ENCODE measurements at regions not wholly inside any gene's neighbourhood (a gene's known extent, or its start where the extent isn't known, plus 50 kb on each side); places are given as distances from the start of the nearest gene placed in this dataset.

DNA sequence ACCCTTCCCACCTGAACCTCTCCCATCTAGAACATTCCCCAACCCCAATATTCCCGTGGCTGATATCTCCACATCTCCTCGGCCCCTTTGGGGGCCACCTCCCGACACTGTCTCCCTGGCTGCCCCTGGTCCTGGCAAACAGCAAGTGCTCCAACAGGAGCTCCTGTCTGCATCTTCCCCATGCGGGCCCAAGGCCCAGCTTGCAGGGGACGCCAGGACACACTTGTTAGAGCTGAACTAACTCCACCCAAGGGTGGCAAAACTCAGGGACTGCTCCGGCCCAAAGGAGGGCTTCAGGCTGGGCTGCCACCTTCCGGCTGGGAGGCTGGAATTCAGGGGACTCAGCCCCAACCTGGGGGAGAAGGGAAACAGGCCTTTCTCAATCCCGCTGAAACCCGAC lies 106.6 kb downstream of the NCOR2 start:
- FAIRE-seq, result no peak

DNA sequence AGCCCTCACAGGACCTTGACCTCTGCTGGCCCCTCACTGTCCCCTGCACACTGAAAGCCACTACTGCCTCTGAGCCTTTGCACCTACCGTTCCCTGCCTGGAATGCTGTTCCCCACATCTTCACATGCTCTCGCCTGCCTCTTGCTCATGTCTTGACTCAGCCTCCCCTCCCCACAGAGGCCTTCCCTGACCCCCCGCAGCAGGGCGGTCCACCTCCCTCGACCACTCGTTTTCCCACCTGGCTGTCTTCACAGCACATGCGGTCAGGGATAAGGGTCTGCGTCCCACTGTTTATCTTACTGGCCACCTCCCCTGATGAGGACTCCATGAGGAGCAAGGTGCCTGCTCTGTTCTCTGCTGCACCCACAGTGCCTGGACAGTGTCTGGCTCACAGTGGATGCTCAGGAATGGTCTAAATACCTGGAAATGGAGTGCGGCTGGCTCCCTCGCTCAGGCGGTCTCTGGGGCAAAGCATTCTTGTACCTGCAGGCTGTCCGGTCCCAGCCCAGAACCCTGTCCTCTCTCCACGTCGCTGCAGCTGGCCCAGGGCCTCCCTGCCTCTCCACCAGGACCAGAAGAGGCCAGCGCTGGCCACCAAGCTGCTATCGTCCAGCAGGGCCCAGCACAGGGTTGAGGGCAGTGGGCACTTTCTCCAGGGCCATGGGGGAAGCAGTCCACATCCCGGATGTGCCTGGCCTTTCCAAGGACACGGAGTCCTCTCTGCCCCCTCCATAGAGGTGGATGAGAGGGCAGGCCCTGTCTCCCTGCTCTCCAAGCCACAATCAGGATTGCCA lies 107.4 kb downstream of the NCOR2 start:
- no peak for FAIRE-seq
- DNase-seq (ENCODE audit: insufficient read length, low spot score), result no peak

More for the DNA sequence above, 106.6 kb downstream of the NCOR2 start:
- DNase-seq (ENCODE audit: insufficient read length, low spot score), result no peak

DNA sequence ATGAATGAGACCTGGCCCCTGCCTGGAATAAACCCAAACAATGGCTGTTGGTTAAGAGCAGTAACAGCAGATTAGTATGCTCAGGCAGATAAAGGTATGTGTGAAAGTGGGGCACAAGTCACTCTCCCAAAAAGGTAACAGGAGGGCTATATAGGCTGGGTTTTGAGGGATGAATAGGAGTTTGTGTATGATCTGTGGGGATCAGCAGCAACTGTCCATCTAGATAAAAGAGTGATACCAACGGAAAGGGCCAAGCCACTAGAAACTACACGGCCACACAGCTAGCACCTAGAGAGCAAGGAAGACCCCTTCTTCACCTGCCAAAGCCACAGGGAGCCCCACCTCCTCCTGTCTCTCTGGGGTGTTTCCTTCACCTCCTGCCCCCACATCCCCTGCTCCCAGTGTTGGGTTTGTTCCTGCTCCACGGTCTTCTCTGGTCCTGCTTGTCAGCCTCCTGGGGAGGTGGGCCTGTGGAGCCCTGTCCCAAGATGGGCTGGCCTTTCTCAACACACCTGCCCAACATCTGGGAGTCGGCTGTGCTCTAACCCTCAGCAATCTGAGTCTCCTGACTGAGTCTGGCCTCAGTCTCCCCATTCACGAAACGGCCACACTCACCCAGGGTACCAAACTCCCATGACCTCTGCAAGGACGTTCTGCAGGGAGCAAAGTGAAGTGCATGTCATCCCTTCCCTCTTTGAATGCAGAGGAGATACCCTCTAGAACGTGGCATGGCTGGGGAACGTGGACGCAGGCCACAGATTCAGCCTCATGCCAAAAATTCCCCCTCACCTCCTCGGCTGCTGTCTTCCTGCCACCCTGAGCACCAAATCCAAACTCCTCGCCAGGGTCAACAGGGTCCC lies 108.2 kb downstream of the NCOR2 start:
- FAIRE-seq (no peak), DNase-seq (ENCODE audit: insufficient read length, low spot score) (no peak)

DNA sequence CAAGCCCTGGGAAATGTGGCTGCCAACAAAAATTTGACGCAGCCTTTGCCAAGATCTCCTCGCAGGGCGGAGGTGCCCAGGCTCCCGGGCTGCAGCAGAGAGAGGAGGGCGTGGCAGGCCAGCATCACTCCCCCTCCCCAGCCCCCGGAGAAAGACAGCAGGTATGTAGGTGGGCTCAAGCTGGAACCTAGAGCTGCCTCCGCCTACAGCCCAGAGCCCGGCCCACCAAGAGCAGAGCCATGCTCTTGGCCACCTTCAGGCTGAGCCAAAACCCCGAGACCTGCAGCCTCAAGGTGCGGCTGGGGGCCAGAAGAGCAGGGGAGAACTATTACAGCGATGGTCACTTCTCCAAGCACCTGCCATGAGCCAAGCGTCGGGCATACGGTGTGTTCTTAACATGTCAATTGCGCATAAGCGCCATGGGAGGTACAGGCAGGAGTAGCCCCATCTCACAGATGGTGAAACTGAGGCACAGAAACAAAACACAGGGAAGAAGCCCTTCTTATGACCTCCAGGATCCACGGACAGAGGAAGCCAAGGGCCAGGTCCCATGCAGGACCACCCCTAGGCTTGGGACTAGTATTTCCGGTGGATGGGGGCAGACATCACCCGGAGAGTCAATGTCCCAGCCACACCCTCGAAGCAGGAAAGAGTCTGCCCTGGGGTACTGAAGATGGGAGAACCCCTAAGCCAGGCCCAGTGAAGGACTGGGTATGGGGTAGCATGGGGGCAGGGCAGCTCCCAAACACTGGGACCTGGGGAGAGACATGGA lies 109.0 kb downstream of the NCOR2 start:
- FAIRE-seq (no peak), DNase-seq (ENCODE audit: insufficient read length, low spot score) (no peak)

DNA sequence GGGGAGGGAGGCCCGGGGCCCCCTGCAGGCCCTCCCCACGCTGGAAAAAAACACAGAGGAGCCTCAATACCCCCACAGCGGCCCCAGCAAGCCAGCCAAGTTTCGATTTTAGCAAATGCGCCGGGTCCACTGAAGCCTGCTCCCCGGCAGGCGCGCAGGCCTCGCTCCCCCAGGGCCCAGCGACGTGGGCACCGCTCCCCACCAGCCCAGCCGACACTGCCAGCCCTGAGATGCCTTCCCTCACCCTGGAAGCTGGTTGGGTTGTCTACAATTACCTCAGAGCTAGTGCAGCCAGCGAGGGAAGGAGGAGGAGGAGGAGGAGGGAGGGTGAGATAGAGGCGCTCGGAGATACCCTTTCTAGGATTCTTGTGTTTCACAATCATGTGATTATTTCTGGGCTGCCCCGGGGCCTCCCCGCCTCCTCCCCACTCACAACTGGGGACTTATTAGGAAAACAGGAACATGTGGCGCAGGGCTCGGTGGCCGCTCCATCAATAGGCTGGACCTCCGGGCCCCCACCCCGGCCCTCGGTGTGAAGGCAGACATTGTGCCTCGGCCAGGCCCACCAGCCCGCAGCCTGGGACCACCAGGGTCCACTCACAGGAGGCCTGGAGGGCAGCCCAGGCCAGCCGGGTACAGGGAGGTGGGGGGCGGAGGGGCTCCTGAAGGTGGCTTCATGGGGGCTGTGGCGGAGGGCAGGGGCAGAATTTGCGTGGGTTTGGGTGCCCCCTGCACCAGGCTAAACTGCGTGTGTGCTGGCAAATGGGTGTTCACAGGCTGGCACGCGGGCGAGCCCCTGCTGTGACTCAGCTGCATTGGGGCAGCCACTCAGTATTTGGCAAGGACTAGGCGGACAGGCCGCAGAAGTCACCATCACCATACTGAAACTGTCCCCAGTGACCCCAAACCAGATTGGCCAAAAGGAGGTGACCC lies 109.9 kb downstream of the NCOR2 start:
- DNase-seq (ENCODE audit: insufficient read length, low spot score) (peak; percentile 56), FAIRE-seq (peak; percentile 93)

DNA sequence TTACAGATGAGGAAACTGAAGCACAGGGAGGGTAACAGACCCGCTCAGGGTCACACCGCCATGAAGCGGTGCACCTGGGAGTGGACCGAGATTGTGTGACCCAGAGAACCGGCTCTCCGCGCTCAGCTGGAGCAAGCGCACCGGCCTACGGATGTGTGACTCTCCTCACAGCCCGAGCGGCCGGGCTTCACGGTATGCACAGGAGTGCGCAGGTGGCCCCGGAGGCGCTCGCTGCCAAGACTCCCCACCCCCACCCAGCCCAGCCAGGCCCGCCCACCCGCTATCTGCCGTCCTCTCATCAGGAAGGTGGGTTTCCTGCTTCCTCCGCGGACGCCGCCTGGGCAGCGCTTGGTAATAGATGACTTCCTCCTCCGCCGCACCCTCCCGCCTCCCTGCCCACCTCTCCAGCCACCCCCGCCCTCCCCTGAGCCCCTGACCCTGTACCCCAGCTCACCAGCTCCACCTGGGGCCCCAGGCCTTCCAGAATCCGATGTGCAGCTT lies 110.7 kb downstream of the NCOR2 start:
- DNase-seq (ENCODE audit: insufficient read length, low spot score) (peak; percentile 67), FAIRE-seq (no peak)

DNA sequence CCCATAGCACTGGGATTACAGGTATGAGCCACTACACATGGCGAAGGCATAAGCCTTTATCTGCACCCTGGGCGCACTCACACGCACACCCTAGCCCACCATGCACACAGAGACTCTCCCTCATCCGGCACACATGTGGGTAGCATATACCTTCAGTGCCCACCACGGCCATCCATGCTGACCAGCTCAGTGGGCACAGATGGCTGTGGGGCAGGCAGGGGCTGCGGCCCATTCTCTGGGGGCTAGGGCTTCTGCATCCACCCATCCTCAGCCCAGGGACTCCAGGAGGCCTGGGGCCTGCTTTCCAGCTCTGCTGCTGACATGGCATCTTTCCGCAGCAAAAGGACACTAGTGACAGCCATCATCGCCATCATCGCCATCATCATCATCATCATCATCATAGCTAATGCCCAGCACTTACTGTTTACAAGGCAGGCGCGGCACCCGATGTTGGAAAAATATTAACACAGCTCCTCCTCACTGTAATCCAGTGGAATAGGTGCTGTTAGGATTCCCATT lies 111.2 kb downstream of the NCOR2 start:
- DNase-seq (ENCODE audit: insufficient read length, low spot score), result no peak

DNA sequence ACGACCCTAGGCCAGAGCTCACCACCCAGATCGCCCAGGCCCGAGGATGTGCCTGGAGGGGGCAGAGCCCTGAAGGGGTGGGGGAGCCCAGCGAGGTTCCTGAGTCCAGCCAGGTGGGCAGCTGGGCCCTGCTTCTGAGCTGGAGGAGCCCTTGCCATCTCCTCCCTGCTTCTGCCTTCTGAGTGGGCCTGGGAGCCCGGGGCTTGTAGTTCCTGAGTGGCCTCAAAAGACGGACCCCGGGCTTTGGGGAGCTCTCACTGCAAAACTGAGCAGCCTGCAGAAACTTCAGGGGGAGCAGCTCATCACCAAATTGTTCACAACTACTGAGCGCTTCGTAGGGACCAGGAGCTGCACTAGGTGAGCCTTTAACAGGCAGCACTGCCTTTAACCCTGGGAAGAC lies 112.1 kb downstream of the NCOR2 start:
- FAIRE-seq, result no peak
- no peak for DNase-seq (ENCODE audit: insufficient read length, low spot score)

More for the DNA sequence above, 111.2 kb downstream of the NCOR2 start:
- no peak for FAIRE-seq

DNA sequence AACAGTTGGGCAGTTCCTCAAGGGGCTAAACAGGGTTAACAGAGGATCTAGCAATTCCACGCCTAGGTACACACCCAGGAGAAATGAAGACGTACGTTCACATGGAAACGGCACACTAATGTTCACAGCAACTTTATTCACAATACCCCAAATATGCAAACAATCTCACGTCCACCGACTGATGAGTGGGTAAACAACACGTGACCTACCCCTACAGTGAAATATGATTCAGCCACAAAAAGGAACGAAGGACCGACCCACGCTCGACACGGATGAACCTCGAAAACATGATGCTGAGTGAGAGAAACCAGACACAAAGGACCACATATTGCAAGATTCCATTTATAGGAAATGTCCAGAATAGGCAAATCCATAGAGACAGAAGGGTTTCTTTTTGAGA lies 112.7 kb downstream of the NCOR2 start:
- peak; percentile 81 for FAIRE-seq

DNA sequence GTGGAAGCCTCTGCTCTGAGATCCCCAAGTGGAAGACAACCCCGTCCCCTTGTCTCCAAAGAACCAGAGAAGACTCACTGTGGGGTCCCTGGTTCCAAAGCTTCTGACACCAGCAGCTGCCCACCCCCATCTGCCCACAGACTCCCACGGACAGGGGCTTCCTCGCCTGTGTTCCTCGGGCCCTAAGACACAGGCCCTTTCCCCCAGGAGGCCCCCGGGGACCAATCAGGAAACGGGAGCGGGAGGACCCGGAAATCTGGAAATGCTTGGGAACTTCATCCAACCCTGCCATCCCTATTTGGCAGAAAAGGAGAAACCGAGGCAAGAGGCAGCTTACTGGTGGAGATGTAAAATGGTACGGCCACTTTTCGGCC lies 113.1 kb downstream of the NCOR2 start:
- no peak for DNase-seq (ENCODE audit: insufficient read length, low spot score)
- FAIRE-seq, result no peak

More for the DNA sequence above, 112.7 kb downstream of the NCOR2 start:
- DNase-seq (ENCODE audit: insufficient read length, low spot score), result no peak

DNA sequence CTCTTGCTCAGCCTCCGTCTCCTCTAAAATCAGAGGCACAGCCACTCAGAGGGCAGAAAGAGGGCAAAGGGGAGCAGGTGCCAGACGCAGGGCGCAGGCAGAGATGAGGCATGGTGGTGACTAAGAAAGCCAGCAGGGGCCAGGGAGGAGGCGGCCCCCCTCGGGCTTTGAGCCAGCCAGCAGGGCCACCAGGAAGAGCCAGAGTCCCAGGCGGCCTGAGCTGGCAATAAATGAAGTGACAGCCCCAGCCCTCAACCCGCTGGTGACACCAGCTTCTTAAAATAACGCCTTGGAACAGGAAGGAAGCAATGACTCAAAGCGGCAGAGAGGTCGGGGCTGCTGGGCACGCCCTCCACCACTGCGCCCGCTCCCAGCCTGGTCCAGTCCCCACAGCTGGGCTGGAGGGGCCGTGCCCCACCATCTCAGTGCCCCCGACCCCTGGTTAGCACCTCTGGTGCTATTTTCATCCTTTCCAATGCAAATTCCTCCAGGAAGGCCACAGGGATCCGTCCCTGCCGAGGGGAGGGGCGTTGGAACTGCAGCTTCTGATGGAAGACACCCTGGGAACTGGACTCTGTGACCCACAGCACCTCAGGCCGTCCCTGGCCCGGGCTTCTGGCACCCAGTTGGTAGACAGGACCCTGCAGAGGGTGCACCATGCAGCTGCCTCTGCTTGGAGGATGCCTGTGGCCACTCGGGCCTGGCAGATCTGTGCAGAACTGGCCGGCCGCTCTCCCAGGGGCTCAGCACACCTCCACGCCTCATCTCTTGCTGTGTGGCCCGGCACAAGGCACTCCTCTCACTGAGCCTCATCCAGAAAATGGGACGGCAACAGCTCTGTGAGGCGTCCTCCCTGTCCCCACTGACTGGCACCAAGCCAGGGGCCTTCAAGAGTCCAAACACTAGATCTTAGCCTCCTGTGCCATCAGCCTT lies 113.7 kb downstream of the NCOR2 start:
- FAIRE-seq (peak; percentile 92), DNase-seq (ENCODE audit: insufficient read length, low spot score) (peak; percentile 95)

DNA sequence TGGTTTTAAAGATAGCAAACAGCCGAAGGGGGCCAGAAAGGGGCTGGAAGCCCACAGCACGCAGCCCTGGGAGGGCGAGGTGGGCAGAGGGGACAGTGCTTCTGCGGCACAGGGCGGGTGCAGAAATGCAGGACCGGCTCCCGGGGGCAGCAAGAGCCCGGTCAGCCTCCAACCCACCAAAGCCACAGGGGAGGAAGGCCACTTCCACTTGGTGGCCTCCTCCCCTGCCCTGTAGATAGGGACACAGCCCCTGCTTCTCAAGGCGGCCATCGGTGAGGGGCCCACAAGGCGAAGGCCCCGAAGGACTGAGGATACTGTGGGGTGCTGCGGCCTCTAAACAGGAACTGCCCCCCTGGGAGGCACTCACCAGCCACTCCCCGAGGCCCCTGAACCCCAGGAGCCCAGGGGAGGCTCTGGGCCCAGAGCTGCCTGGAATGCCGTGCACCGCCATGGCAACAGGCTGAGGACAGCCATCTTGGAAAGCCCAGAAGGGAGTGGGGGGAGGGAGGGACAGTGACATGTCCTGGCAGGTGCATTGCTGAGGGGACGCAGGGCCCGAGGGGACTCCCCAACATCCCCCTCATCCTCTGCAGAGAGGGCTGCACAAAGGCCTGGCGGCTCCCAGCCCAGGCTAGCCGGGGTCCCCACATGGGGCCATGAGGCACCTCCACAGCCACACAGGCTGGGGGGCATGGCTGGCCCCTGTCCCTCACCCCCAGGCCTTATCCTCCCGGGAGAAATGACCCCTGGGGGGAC lies 114.7 kb downstream of the NCOR2 start:
- DNase-seq (ENCODE audit: insufficient read length, low spot score) (no peak), FAIRE-seq (no peak)

DNA sequence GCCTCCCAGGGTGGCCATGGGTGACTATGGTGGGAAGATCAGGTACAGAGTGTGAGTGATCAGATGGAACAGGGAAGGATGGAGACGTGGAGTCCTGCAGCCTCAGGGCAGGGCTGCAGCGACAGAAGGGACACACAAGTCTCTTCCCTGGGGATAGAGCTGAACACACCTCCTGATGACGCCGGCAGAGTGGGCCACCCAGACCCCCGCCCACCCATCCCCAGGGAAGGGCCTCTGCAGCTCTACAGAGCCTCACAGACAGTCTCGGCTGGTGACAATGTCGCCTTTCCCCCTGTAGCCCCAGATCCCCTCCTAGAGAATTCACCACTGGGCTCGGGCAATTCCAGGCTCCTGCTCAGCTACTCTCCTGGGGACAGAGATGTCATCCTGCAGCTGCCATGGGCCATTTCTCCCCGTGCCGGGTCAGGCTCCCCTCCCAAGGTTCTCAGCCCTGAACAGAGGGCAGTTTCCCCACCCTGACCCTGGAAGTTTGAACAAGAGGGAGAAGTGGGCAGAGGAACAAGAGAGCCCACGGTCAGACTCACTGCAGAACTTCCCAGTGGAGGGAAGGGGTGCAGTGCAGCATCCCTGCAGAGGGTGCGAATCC lies 115.7 kb downstream of the NCOR2 start:
- no peak for FAIRE-seq

DNA sequence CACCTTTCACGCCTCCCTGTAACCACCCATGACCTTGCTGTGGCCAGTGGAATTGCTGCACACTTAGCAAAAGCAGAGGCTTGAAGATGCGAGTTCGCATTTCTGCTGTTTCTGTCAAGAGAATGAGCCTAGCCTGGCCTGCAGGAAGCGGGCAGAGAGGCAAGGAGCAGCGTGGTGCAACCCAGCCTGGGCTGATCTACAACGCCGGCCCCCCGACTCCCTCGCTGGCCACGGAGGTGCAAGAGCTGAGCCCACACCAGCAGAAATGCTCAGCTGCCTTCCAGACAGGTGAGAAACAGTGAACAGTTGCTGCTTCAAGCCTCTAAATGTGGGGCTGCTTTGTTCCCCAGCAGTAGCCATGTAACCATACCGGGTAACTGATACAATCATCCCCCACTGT lies 116.4 kb downstream of the NCOR2 start:
- FAIRE-seq, result no peak

More for the DNA sequence above, 115.7 kb downstream of the NCOR2 start:
- no peak for DNase-seq (ENCODE audit: insufficient read length, low spot score)

DNA sequence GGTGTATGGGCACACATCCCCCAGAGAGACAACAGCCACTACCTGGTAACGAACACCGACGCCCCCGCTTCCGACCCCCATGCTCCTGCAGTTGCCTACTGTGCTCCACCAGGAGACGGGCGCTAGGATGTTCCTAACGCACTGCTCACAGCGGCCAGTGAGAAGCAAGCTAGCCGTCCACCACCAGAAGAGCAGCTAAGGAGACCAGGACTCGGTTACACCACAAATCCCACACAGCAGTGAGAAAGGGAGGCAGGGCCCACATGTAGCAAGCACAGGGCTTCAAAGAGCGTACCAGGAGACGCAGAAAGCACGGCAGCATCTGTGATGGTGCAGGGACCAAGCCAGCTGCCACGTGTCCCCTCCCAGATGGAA lies 117.0 kb downstream of the NCOR2 start:
- FAIRE-seq (no peak), DNase-seq (ENCODE audit: insufficient read length, low spot score) (no peak)

More for the DNA sequence above, 116.4 kb downstream of the NCOR2 start:
- DNase-seq (ENCODE audit: insufficient read length, low spot score), result no peak

DNA sequence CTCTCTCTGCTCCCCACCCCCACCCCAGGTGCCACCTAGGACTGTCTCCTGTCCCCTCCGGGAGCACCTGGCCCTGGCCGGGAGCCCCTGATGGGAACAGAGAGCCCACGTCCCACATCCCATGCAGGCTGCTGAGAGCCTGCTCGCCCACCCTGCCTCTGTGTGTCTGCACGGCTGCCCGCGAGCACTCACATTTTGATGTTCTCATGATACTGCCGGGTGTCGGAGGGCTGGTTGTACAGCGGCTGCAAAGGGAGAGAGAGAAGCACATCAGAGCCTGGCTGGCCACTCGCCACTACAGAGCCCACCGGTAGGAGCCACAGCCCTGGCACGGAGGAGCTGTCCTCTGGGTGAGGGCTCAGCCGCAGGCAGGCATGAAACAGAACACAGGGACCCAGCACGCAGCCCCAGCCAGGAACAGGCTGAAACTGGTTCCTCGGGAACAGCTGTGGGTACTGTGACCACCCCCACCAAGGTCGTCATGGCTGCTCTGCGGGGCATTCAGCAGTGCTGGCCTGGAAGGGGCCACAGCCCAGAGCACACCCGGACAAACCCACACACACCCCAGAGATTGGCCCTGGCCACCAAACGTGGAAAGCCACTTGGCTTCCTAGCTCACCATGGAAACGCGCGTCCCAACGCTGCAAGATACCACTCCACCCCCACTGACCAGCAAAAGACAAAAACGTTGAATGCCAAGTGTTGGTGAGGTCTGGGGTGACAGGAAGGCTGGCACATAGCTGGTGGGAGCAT lies 117.6 kb downstream of the NCOR2 start:
- DNase-seq (ENCODE audit: insufficient read length, low spot score), result no peak
- FAIRE-seq, result no peak

Measured in GM19239 (cell line).